DMS79 treated with DMSO at 0.1 percent for 48 hours (cell line): ENCODE measurements at regions not wholly inside any gene's neighbourhood (a gene's known extent, or its start where the extent isn't known, plus 50 kb on each side); places are given as distances from the start of the nearest gene placed in this dataset.
A peak's percentile ranks its signal among the peaks of the same experiment; 100 is the strongest.

Experiments used
- DNase-seq: peaks from one replicate; lab custom pipeline; 2025; lab: John Stamatoyannopoulos, UW

GRCh38 chr1:207971331-207972219 lies 60.6 kb upstream of the CD34 start:
- DNase-seq = no peak

- no peak for DNase-seq
Measured at GRCh38 chr1:207970329-207971233, 59.7 kb upstream of the CD34 start.

- no peak for DNase-seq
Measured at GRCh38 chr1:207969528-207969927, 58.6 kb upstream of the CD34 start.

- no peak for DNase-seq
Measured at GRCh38 chr1:207968521-207969009, 57.6 kb upstream of the CD34 start.

- DNase-seq = no peak
Measured at GRCh38 chr1:207967703-207968102, 56.8 kb upstream of the CD34 start.

- no peak for DNase-seq
Measured at GRCh38 chr1:207966521-207966920, 55.6 kb upstream of the CD34 start.

DNA sequence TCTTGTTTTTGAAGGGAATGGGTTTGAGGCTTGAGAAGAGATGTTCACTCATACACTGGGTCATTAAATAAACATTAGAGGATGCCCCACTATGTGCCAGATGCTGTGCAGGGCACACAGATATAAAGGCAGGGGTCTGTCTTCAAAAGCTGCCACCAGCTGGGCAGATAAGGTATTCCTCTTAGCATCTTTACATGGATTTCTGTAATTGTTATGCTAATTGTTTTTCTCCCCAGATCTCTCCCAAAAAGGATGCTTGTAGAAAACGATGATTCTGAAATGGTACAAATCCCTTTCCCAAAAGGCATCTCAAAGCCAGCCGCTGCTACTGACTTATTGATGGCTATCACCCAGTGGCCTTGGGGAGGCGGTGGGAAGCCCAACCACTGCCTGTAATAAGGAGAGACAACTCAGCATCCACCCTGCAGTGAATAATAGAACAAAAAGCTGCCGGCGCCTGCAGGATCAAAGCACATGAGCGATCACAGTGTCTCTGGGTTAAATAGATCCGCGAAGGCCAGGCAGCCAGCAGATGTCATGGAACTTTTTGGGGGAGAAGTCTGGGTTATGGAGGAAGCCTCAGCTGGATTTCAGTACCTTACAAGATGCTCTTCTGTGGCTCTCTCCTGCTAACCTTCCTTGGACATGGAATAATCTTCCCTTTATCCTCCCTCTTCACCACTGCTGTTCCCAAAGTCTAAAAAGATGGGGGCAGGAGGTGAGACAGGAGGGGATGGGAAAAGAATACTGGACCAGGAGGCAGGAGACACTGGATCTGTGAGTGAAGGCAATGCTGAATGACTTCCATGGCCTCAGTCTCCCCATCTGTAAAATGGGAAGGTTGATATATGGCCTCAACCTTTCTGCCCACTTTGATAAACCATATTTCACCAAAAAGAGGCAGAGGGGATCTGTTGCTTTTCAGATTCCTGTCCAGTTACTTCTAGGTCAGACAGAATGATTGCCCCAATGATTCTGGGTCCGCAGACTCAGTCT lies 54.8 kb upstream of the CD34 start:
- no peak for DNase-seq

DNA sequence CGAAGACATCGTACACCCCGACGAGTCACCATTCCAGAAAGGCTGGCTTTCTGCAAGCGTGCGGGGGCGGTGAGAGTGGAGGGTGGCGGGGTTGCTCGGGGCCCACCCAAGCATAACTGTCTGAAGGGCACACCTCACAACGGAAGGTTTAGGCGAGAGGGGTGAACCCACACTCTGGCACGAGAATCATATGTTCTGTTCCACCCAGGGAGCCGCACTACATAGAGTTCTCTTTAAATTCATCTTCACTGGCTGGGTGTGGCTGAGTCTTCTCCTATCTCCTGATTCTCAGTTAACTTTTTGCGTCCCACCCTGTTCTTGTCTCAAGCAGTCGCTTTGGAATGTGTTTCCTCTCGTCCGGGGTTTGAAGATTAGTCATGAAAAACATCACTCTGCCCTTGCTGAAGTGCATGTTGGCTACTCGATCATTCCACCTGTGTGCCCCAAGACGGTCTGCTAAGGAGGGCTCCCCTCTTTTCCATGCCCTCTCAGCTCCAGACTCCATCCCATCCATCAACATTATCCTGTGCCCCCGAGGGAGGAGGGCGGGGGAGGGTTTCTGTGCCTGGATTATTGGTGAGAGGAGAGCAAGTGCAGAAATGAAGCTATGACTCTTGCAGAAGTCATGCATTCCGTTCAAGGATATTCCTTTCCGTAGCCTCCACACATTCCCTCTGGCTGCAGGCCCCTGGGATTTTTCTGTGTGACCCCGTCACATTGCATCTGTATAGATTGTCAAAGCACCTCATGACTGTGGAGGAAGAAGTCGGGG lies 53.5 kb upstream of the CD34 start:
- no peak for DNase-seq

GRCh38 chr1:207963427-207964194 lies 52.7 kb upstream of the CD34 start:
- peak; percentile 80 for DNase-seq

- DNase-seq = peak; percentile 50
Measured at GRCh38 chr1:207962716-207963426, 51.9 kb upstream of the CD34 start.
